Keratinocyte (primary cell): ENCODE measurements at regions not wholly inside any gene's neighbourhood (a gene's known extent, or its start where the extent isn't known, plus 50 kb on each side); places are given as distances from the start of the nearest gene placed in this dataset.

Source experiments
- DNase-seq: peaks from one replicate; pipeline ENCODE4 v3.0.0-alpha.2; 2011; ENCODE audit warnings: low read depth, missing footprints, low spot score
- FAIRE-seq: peaks from 2 replicates; lab custom pipeline; 2011; peaks lifted over from hg19 to GRCh38; lab: Jason Lieb, UNC
- H2AFZ ChIP-seq: 2 replicates; pipeline ENCODE4 v1.6.0; 2012; ENCODE audit warnings: low read length, control low read depth, inconsistent platforms; ENCODE audit not compliant: control insufficient read depth
- H3K27ac ChIP-seq: 2 replicates; pipeline ENCODE4 v1.5.1; 2011; ENCODE audit warnings: low read length; ENCODE audit not compliant: control insufficient read depth, insufficient read depth
- H3K27me3 ChIP-seq: 3 replicates; pipeline ENCODE4 v1.6.0; 2011; ENCODE audit warnings: low read length; ENCODE audit not compliant: control insufficient read depth, insufficient read depth; ENCODE audit errors: extremely low read depth
- H3K36me3 ChIP-seq, 2 experiments: 2 replicates in 1 of 2; 3 replicates in 1 of 2; pipeline ENCODE4 v1.5.1; 2011; ENCODE audit warnings: low read length in 2 of 2, mild to moderate bottlenecking in 1 of 2; ENCODE audit not compliant: control insufficient read depth in 2 of 2, insufficient read depth in 2 of 2; ENCODE audit errors: extremely low read depth in 1 of 2
- H3K4me1 ChIP-seq: 3 replicates; pipeline ENCODE4 v1.5.1; 2011; ENCODE audit warnings: low read length; ENCODE audit not compliant: control insufficient read depth, insufficient read depth; ENCODE audit errors: extremely low read depth
- H3K4me2 ChIP-seq: 3 replicates; pipeline ENCODE4 v1.6.0; 2011; ENCODE audit warnings: low read depth, low read length; ENCODE audit not compliant: control insufficient read depth, insufficient read depth; ENCODE audit errors: extremely low read depth
- H3K4me3 ChIP-seq, 3 experiments: fragments of 200-600 bp in 1 of 3; sonication (generic) in 1 of 3; 2 replicates in 2 of 3; 3 replicates in 1 of 3; pipeline ENCODE4 v1.5.1; 2011 to 2016; ENCODE audit warnings: low read length in 3 of 3, mild to moderate bottlenecking in 3 of 3, control low read depth in 2 of 3, inconsistent platforms in 1 of 3, low read depth in 1 of 3, mixed read lengths in 1 of 3, mixed run types in 1 of 3, moderate library complexity in 1 of 3; ENCODE audit not compliant: control insufficient read depth in 2 of 3, insufficient read depth in 2 of 3; ENCODE audit errors: extremely low read depth in 1 of 3
- H3K79me2 ChIP-seq: 2 replicates; pipeline ENCODE4 v1.6.0; 2012; ENCODE audit warnings: low read length; ENCODE audit not compliant: control insufficient read depth, insufficient read depth
- H3K9ac ChIP-seq: 3 replicates; pipeline ENCODE4 v1.6.0; 2011; ENCODE audit warnings: low read length; ENCODE audit not compliant: control insufficient read depth, insufficient read depth; ENCODE audit errors: extremely low read depth
- H3K9me1 ChIP-seq: 3 replicates; pipeline ENCODE4 v1.6.0; 2011; ENCODE audit warnings: low read length; ENCODE audit not compliant: control insufficient read depth, insufficient read depth; ENCODE audit errors: extremely low read depth
- H3K9me3 ChIP-seq: 2 replicates; pipeline ENCODE4 v1.5.1; 2012; ENCODE audit warnings: low read depth, low read length; ENCODE audit not compliant: control insufficient read depth
- H4K20me1 ChIP-seq: 3 replicates; pipeline ENCODE4 v1.6.0; 2011; ENCODE audit warnings: low read length; ENCODE audit not compliant: control insufficient read depth, insufficient read depth; ENCODE audit errors: extremely low read depth
- CTCF ChIP-seq, 3 experiments: IDR thresholded peaks in 1 of 3; conservative IDR thresholded peaks in 1 of 3; optimal IDR thresholded peaks in 1 of 3; 2 replicates in 2 of 3; 3 replicates in 1 of 3; pipeline versions ENCODE3 to v1.5.1; 2011; ENCODE audit warnings: low read length in 3 of 3, mild to moderate bottlenecking in 3 of 3, moderate library complexity in 2 of 3, control low read depth in 1 of 3, inconsistent platforms in 1 of 3; ENCODE audit not compliant: insufficient read depth in 2 of 3; ENCODE audit errors: extremely low read depth in 1 of 3
- EZH2 ChIP-seq: IDR thresholded peaks from one replicate; pipeline ENCODE4 v1.6.1; 2012; ENCODE audit warnings: inconsistent platforms, mild to moderate bottlenecking, low read length, moderate library complexity
- dilution Hi-C: fragments of 300-500 bp; cut with MboI; formaldehyde crosslinking; loops from one replicate; pipeline ENCODE4 v1.7.0; 2020; ENCODE audit warnings: low sequenced_read_pairs; ENCODE audit not compliant: extremely low pct_ligation_motif_present

- TF ChIP-seq CTCF (optimal IDR thresholded peaks at IDR 0.05 in 1 of 3, IDR thresholded peaks at IDR 0.05 in 1 of 3, conservative IDR thresholded peaks at IDR 0.05 in 1 of 3; ENCODE audit: extremely low read depth in 1 of 3, insufficient read depth in 2 of 3, low read length in 3 of 3) = no peak
- no peak for TF ChIP-seq EZH2
- Histone ChIP-seq H3K36me3 (no peaks in the 10 kb centered on the region), H3K4me3 (no peak overlapping the region), H3K27ac (no peak overlapping the region), H3K79me2 (no peaks in the 10 kb centered on the region), H3K9me1 (no peaks in the 10 kb centered on the region), H4K20me1 (no peaks in the 10 kb centered on the region), H3K4me2 (no peak overlapping the region), H2AFZ (no peak overlapping the region), H3K9me3 (no peaks in the 10 kb centered on the region), H3K9ac (no peak overlapping the region), H3K4me1 (no peaks in the 10 kb centered on the region), H3K27me3 (no peaks in the 10 kb centered on the region)
- DNase-seq (no peak), FAIRE-seq (no peak)
- dilution Hi-C loops = no loop called here
Measured at GRCh38 chr14:28952161-28952560, 185.6 kb downstream of the FOXG1 start.

GRCh38 chr14:28952666-28953065 is 186.1 kb downstream of the FOXG1 start:
- Histone ChIP-seq H3K27ac (no peak overlapping the region), H3K4me1 (no peaks in the 10 kb centered on the region), H4K20me1 (no peaks in the 10 kb centered on the region), H2AFZ (no peak overlapping the region), H3K9me1 (no peaks in the 10 kb centered on the region), H3K79me2 (no peaks in the 10 kb centered on the region), H3K9me3 (no peaks in the 10 kb centered on the region), H3K4me3 (no peak overlapping the region), H3K27me3 (no peaks in the 10 kb centered on the region), H3K9ac (no peak overlapping the region), H3K4me2 (no peak overlapping the region), H3K36me3 (no peaks in the 10 kb centered on the region)
- TF ChIP-seq EZH2 (no peak), CTCF (optimal IDR thresholded peaks at IDR 0.05 in 1 of 3, IDR thresholded peaks at IDR 0.05 in 1 of 3, conservative IDR thresholded peaks at IDR 0.05 in 1 of 3; ENCODE audit: extremely low read depth in 1 of 3, insufficient read depth in 2 of 3, low read length in 3 of 3) (no peak)
- FAIRE-seq (no peak), DNase-seq (no peak)
- dilution Hi-C loops = no loop called here
